GM12878 (cell line): ENCODE measurements at regions not wholly inside any gene's neighbourhood (a gene's known extent, or its start where the extent isn't known, plus 50 kb on each side); places are given as distances from the start of the nearest gene placed in this dataset.

Experiments
- ATAC-seq: fragments of 200-7000 bp; cut with Tn5 transposase; 3 replicates; pipeline ENCODE4 v1.9.1; 2020; ENCODE audit warnings: mild to moderate bottlenecking, moderate library complexity
- BruUV-seq: library from RNA; stranded (reverse); fragments of 400-500 nt; replicated peaks from 2 replicates; lab custom pipeline; 2021; lab: Mats Ljungman, UMichigan
- CTCF ChIA-PET: fragments of 300-600 bp; sonication (Branson Sonifier 250); formaldehyde crosslinking; extraction: SDS; loops from one replicate; lab custom pipeline; 2021; ENCODE audit warnings: inconsistent platforms; lab: Yijun Ruan, JAX
- POLR2A ChIA-PET: fragments of 350-600 bp; formaldehyde crosslinking; extraction: SDS; loops from one replicate; lab custom pipeline; 2021; ENCODE audit warnings: inconsistent platforms; lab: Charles Lee
- RAD21 ChIA-PET: fragments of 300-600 bp; sonication (Branson Sonifier 250); formaldehyde crosslinking; loops from one replicate; lab custom pipeline; 2023; ENCODE audit warnings: antibody characterized with exemption; ENCODE audit not compliant: unreplicated experiment; lab: Charles Lee
- SMC1A ChIA-PET: fragments of 300-600 bp; sonication (Branson Sonifier 250); formaldehyde crosslinking; loops from one replicate; lab custom pipeline; 2023; ENCODE audit not compliant: unreplicated experiment, uncharacterized antibody; lab: Charles Lee
- DNase-seq: peaks from one replicate; pipeline ENCODE4 v3.0.0-alpha.2; 2011; ENCODE audit warnings: low read depth, low spot score
- FAIRE-seq: peaks from 3 replicates; lab custom pipeline; 2011; peaks lifted over from hg19 to GRCh38; lab: Jason Lieb, UNC
- H2AFZ ChIP-seq: 2 replicates; pipeline ENCODE4 v1.6.0; 2011; ENCODE audit warnings: low read depth, low read length, control low read depth; ENCODE audit not compliant: control insufficient read depth
- H3K27ac ChIP-seq: 2 replicates; pipeline ENCODE4 v1.5.1; 2011; ENCODE audit warnings: control low read depth; ENCODE audit not compliant: control insufficient read depth, insufficient read depth
- H3K27me3 ChIP-seq, 2 experiments: replicated peaks in 1 of 2; 2 replicates each; pipeline versions ENCODE4 v1.6.0 to v1.6.1; 2011; ENCODE audit warnings: low read length in 1 of 2; ENCODE audit not compliant: control insufficient read depth in 2 of 2, insufficient read depth in 2 of 2
- H3K36me3 ChIP-seq, 2 experiments: 2 replicates each; pipeline ENCODE4 v1.5.1; 2011; ENCODE audit warnings: low read length in 1 of 2; ENCODE audit not compliant: control insufficient read depth in 2 of 2, insufficient read depth in 2 of 2
- H3K4me1 ChIP-seq: 2 replicates; pipeline ENCODE4 v1.6.1; 2011; ENCODE audit warnings: mild to moderate bottlenecking, low read length, moderate library complexity, mixed read lengths; ENCODE audit not compliant: control insufficient read depth, insufficient read depth
- H3K4me2 ChIP-seq: 2 replicates; pipeline ENCODE4 v1.6.0; 2011; ENCODE audit warnings: control low read depth; ENCODE audit not compliant: control insufficient read depth, insufficient read depth
- H3K4me3 ChIP-seq: fragments of 200-600 bp; sonication (generic); 2 replicates; pipeline ENCODE4 v1.5.1; 2016
- H3K79me2 ChIP-seq: 2 replicates; pipeline ENCODE4 v1.6.0; 2011; ENCODE audit warnings: low read length; ENCODE audit not compliant: control insufficient read depth, insufficient read depth
- H3K9ac ChIP-seq: 2 replicates; pipeline ENCODE4 v1.8.0; 2011; ENCODE audit warnings: low read length, control low read depth, mixed read lengths; ENCODE audit not compliant: control insufficient read depth, insufficient read depth
- H3K9me3 ChIP-seq: replicated peaks from 3 replicates; pipeline ENCODE4 v1.5.1; 2011; ENCODE audit warnings: mild to moderate bottlenecking, low read length; ENCODE audit not compliant: control insufficient read depth, insufficient read depth
- H4K20me1 ChIP-seq: 2 replicates; pipeline ENCODE4 v1.6.0; 2011; ENCODE audit not compliant: control insufficient read depth, insufficient read depth
- ATF3 ChIP-seq: IDR thresholded peaks from 2 replicates; pipeline ENCODE4 v1.6.1; 2011; ENCODE audit warnings: low read depth, mild to moderate bottlenecking, low read length, moderate library complexity, borderline replicate concordance; ENCODE audit errors: extremely low read depth
- BACH1 ChIP-seq: fragments of 450-650 bp; IDR thresholded peaks from 2 replicates; pipeline ENCODE4 v1.6.1; 2017; ENCODE audit warnings: mild to moderate bottlenecking, borderline replicate concordance
- BRCA1 ChIP-seq: IDR thresholded peaks from 2 replicates; pipeline ENCODE4 v1.6.1; 2011; ENCODE audit warnings: low read depth, low read length, improper control_type of control experiment
- CHD1 ChIP-seq: IDR thresholded peaks from 2 replicates; pipeline ENCODE4 v1.6.1; 2012; ENCODE audit warnings: low read depth, low read length, improper control_type of control experiment
- E2F8 ChIP-seq: fragments of 450-650 bp; IDR thresholded peaks from 2 replicates; pipeline ENCODE4 v1.6.1; 2018; ENCODE audit warnings: mild to moderate bottlenecking, low read depth, moderate library complexity; ENCODE audit not compliant: partially characterized antibody
- EZH2 ChIP-seq: IDR thresholded peaks from 2 replicates; pipeline ENCODE4 v1.6.1; 2012; ENCODE audit warnings: low read depth, mild to moderate bottlenecking, control low read depth, inconsistent platforms, low read length, borderline replicate concordance; ENCODE audit not compliant: control insufficient read depth
- GATAD2B ChIP-seq: fragments of 450-650 bp; conservative IDR thresholded peaks from 2 replicates; pipeline ENCODE4 v1.6.1; 2017; ENCODE audit warnings: low read depth, mild to moderate bottlenecking, moderate library complexity
- HDAC2 ChIP-seq: fragments of 200-600 bp; sonication (generic); IDR thresholded peaks from 2 replicates; pipeline ENCODE4 v1.6.1; 2017
- MEF2A ChIP-seq: IDR thresholded peaks from 2 replicates; pipeline ENCODE4 v1.6.1; 2011; ENCODE audit warnings: low read depth, mild to moderate bottlenecking, low read length, moderate library complexity; ENCODE audit not compliant: insufficient read depth
- NFYA ChIP-seq: IDR thresholded peaks from 2 replicates; pipeline ENCODE4 v1.6.1; 2011; ENCODE audit warnings: low read depth, mild to moderate bottlenecking, low read length, improper control_type of control experiment, borderline replicate concordance
- NRF1 ChIP-seq: conservative IDR thresholded peaks from 2 replicates; pipeline ENCODE4 v1.6.1; 2011; ENCODE audit warnings: mild to moderate bottlenecking, low read depth, low read length, improper control_type of control experiment
- RBBP5 ChIP-seq: fragments of 200-600 bp; sonication (generic); conservative IDR thresholded peaks from 2 replicates; pipeline ENCODE4 v1.6.1; 2016
- SRF ChIP-seq, 2 experiments: IDR thresholded peaks; 2 replicates each; pipeline ENCODE4 v1.6.1; 2011; ENCODE audit warnings: low read depth in 2 of 2, low read length in 2 of 2, mild to moderate bottlenecking in 1 of 2, moderate library complexity in 1 of 2
- TBL1XR1 ChIP-seq: IDR thresholded peaks from 2 replicates; pipeline ENCODE4 v1.6.1; 2012; ENCODE audit warnings: low read depth, low read length, improper control_type of control experiment
- ZBTB33 ChIP-seq: fragments of 450-650 bp; IDR thresholded peaks from 2 replicates; pipeline ENCODE4 v1.6.1; 2017; ENCODE audit warnings: mild to moderate bottlenecking
- WGBS: methylation state at CpG from one replicate; pipeline ENCODE4 v1.1.6; 2016; ENCODE audit warnings: low lambda C conversion rate; ENCODE audit not compliant: insufficient replicate concordance, insufficient coverage; ENCODE audit errors: missing lambda C conversion rate; 5-methylcytosine and 5-hydroxymethylcytosine counted together
- in situ Hi-C: fragments of 300-500 bp; cut with MboI; formaldehyde crosslinking; loops from 9 replicates; pipeline ENCODE4 v1.14.3; 2018; ENCODE audit warnings: mixed read lengths
- intact Hi-C: fragments of 100-400 bp; cut with micrococcal nuclease; formaldehyde crosslinking; loops from one replicate; pipeline ENCODE4 v1.14.2; 2022; ENCODE audit not compliant: unreplicated experiment
- TF ChIP-seq, protein P1 (sequence below): fragments of 450-650 bp; formaldehyde crosslinking; IDR thresholded peaks from 2 replicates; pipeline ENCODE4 v1.5.0; 2022; ENCODE audit warnings: mild to moderate bottlenecking, missing genetic modification characterization

DNA sequence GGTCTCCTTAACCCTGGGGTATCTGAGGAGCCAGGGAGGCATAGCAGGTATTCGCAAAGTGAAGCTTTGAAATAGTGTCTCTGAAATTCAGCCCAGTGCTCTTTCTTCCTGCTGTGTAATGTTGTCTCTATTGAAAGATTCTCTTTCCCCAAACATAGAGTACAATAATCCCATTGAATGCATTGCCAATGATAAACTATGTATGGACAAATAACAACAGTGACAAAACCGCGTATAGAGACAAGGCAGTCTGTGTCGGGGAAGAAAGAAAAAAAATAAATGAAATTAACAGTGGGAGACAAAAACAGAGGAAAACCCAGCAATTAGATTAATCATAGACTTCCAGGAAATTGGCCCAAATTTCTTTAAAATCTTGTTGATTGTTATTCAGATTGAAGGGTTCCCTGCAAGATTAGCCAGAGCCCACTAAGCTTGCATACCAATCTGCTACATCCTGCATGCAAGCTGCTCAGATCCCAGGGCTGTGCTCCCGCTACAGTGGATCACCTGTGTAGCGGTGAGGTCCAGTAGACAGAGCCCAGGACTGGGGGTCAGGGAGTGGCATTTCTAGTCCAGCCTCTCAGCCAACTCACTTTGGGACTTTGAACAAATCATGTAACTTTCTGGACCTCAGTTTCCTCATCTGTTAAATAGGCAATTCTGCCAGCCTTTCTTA lies 492.8 kb downstream of the INSC start:
- intact Hi-C loops = no loop called here
- ChIA-PET RAD21 (no interaction called here), POLR2A (no interaction called here), CTCF (interaction anchor here (0.8 kb wide), 1 partner anchor 8 kb away, joined by 3 read pairs; no protein-coding TSS in a partner anchor), SMC1A (interaction anchor here (0.6 kb wide), 1 partner anchor 22 kb away, joined by 3 read pairs; no protein-coding TSS in a partner anchor)
- BruUV-seq = no TSS peak
- no peaks in the 10 kb centered on the region for H3K9me3 ChIP-seq
- H2AFZ ChIP-seq = no peak overlapping the region
- no peaks in the 10 kb centered on the region for H3K4me1 ChIP-seq
- no peak overlapping the region for H3K4me2 ChIP-seq
- WGBS = 66% methylated on average over 6 of the region's 6 CpGs
- FAIRE-seq (no peak), DNase-seq (no peak), ATAC-seq (no peak)
- no peak overlapping the region for H3K4me3 ChIP-seq
- in situ Hi-C loops = no loop called here
- H3K36me3 ChIP-seq = no peaks in the 10 kb centered on the region
- H4K20me1 ChIP-seq = no peaks in the 10 kb centered on the region
- H3K27ac ChIP-seq = no peak overlapping the region
- H3K79me2 ChIP-seq = no peaks in the 10 kb centered on the region
- H3K27me3 ChIP-seq = no peaks in the 10 kb centered on the region; a peak in 1 of 4 replicates
- H3K9ac ChIP-seq = no peak overlapping the region
- TF ChIP-seq CHD1 (no peak), BACH1 (no peak), RBBP5 (no peak), NRF1 (no peak), BRCA1 (no peak), ATF3 (no peak), GATAD2B (no peak), NFYA (no peak), MEF2A (no peak), SRF (IDR thresholded peaks at IDR 0.05; ENCODE audit: low read depth in 2 of 2, low read length in 2 of 2) (no peak), ZBTB33 (no peak), TBL1XR1 (no peak), HDAC2 (no peak), EZH2 (no peak), E2F8 (no peak)
- TF ChIP-seq, protein P1, sequence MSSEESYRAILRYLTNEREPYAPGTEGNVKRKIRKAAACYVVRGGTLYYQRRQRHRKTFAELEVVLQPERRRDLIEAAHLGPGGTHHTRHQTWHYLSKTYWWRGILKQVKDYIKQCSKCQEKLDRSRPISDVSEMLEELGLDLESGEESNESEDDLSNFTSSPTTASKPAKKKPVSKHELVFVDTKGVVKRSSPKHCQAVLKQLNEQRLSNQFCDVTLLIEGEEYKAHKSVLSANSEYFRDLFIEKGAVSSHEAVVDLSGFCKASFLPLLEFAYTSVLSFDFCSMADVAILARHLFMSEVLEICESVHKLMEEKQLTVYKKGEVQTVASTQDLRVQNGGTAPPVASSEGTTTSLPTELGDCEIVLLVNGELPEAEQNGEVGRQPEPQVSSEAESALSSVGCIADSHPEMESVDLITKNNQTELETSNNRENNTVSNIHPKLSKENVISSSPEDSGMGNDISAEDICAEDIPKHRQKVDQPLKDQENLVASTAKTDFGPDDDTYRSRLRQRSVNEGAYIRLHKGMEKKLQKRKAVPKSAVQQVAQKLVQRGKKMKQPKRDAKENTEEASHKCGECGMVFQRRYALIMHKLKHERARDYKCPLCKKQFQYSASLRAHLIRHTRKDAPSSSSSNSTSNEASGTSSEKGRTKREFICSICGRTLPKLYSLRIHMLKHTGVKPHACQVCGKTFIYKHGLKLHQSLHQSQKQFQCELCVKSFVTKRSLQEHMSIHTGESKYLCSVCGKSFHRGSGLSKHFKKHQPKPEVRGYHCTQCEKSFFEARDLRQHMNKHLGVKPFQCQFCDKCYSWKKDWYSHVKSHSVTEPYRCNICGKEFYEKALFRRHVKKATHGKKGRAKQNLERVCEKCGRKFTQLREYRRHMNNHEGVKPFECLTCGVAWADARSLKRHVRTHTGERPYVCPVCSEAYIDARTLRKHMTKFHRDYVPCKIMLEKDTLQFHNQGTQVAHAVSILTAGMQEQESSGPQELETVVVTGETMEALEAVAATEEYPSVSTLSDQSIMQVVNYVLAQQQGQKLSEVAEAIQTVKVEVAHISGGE (CRISPR knock-in tag) = no peak
